GM23338 (cell line): ENCODE measurements at regions not wholly inside any gene's neighbourhood (a gene's known extent, or its start where the extent isn't known, plus 50 kb on each side); places are given as distances from the start of the nearest gene placed in this dataset.

Source experiments
- ATAC-seq: fragments of 200-7000 bp; cut with Tn5 transposase; 3 replicates; pipeline ENCODE4 v1.9.1; 2020
- DNase-seq: peaks from one replicate; pipeline ENCODE4 v3.0.0-alpha.2; 2015; ENCODE audit warnings: low spot score
- H2AFZ ChIP-seq: fragments of 200-600 bp; sonication (generic); 2 replicates; pipeline ENCODE4 v1.8.0; 2016; ENCODE audit warnings: antibody characterized with exemption, mild to moderate bottlenecking, moderate library complexity
- H3F3A ChIP-seq: fragments of 200-600 bp; sonication (generic); replicated peaks from 2 replicates; pipeline ENCODE4 v1.8.0; 2017; ENCODE audit warnings: antibody characterized with exemption, mixed run types, low read depth
- H3K27ac ChIP-seq: fragments of 200-600 bp; sonication (generic); 2 replicates; pipeline ENCODE4 v1.6.1; 2016; ENCODE audit warnings: low read depth
- H3K27me3 ChIP-seq: fragments of 200-600 bp; sonication (generic); 2 replicates; pipeline ENCODE4 v1.8.0; 2016; ENCODE audit warnings: mild to moderate bottlenecking, mixed run types, moderate library complexity; ENCODE audit not compliant: insufficient read depth
- H3K36me3 ChIP-seq: fragments of 200-600 bp; sonication (generic); 2 replicates; pipeline ENCODE4 v1.8.0; 2016; ENCODE audit warnings: mild to moderate bottlenecking; ENCODE audit not compliant: insufficient read depth
- H3K4me1 ChIP-seq: fragments of 200-600 bp; sonication (generic); 2 replicates; pipeline ENCODE4 v1.8.0; 2016; ENCODE audit warnings: mild to moderate bottlenecking, moderate library complexity; ENCODE audit not compliant: insufficient read depth
- H3K4me2 ChIP-seq: fragments of 200-600 bp; sonication (generic); 2 replicates; pipeline ENCODE4 v1.7.1; 2017; ENCODE audit warnings: mixed run types
- H3K4me3 ChIP-seq: fragments of 200-600 bp; sonication (generic); 2 replicates; pipeline ENCODE4 v1.6.1; 2016; ENCODE audit warnings: mixed run types
- H3K79me2 ChIP-seq: fragments of 200-600 bp; sonication (generic); replicated peaks from 2 replicates; pipeline ENCODE4 v1.8.0; 2017; ENCODE audit warnings: mild to moderate bottlenecking; ENCODE audit not compliant: insufficient read depth
- H3K9me2 ChIP-seq: fragments of 200-600 bp; sonication (generic); 2 replicates; pipeline ENCODE4 v1.8.0; 2017; ENCODE audit not compliant: insufficient read depth
- H4K20me1 ChIP-seq: fragments of 200-600 bp; sonication (generic); replicated peaks from 2 replicates; pipeline ENCODE4 v1.8.0; 2017; ENCODE audit warnings: mild to moderate bottlenecking; ENCODE audit not compliant: insufficient read depth
- H3K27ac Mint-ChIP-seq: 2 replicates; pipeline ENCODE4 v1.8.0; 2020; ENCODE audit warnings: inconsistent platforms, mild to moderate bottlenecking, moderate library complexity, mixed read lengths
- H3K27me3 Mint-ChIP-seq: 3 replicates; pipeline ENCODE4 v1.8.0; 2022; ENCODE audit warnings: low read depth, mild to moderate bottlenecking, moderate library complexity, mixed read lengths, inconsistent platforms; ENCODE audit not compliant: insufficient read depth, poor library complexity
- H3K36me3 Mint-ChIP-seq: 3 replicates; pipeline ENCODE4 v1.8.0; 2021; ENCODE audit warnings: low read depth, mild to moderate bottlenecking, inconsistent platforms, moderate library complexity, mixed read lengths
- H3K4me1 Mint-ChIP-seq: 3 replicates; pipeline ENCODE4 v1.8.0; 2020; ENCODE audit warnings: mild to moderate bottlenecking, inconsistent platforms, mixed read lengths
- H3K4me3 Mint-ChIP-seq: 3 replicates; pipeline ENCODE4 v1.8.0; 2021; ENCODE audit warnings: moderate library complexity, mild to moderate bottlenecking, inconsistent platforms, mixed read lengths
- H3K9me3 Mint-ChIP-seq: 3 replicates; pipeline ENCODE4 v1.8.0; 2020; ENCODE audit warnings: moderate library complexity, mild to moderate bottlenecking, inconsistent platforms, mixed read lengths
- CTCF ChIP-seq, 2 experiments: fragments of 200-600 bp in 1 of 2; sonication (generic) in 1 of 2; conservative IDR thresholded peaks; 2 replicates each; pipeline versions ENCODE4 v1.5.1 to v1.6.1; 2016 to 2017; ENCODE audit warnings: antibody characterized with exemption in 2 of 2, low read depth in 2 of 2, mild to moderate bottlenecking in 2 of 2, moderate library complexity in 1 of 2
- ETS1 ChIP-seq: IDR thresholded peaks from 2 replicates; pipeline ENCODE4 v1.6.1; 2016; ENCODE audit warnings: antibody characterized with exemption
- JUNB ChIP-seq: IDR thresholded peaks from one replicate; pipeline ENCODE4 v1.6.1; 2016; ENCODE audit warnings: antibody characterized with exemption; ENCODE audit not compliant: unreplicated experiment
- NANOG ChIP-seq: IDR thresholded peaks from 2 replicates; pipeline ENCODE4 v1.6.1; 2016; ENCODE audit warnings: antibody characterized with exemption, borderline replicate concordance
- POLR2AphosphoS5 ChIP-seq: IDR thresholded peaks from 2 replicates; pipeline ENCODE4 v1.6.1; 2016; ENCODE audit warnings: antibody characterized with exemption, low read depth
- STAT1 ChIP-seq: IDR thresholded peaks from one replicate; pipeline ENCODE4 v1.6.1; 2016; ENCODE audit warnings: antibody characterized with exemption; ENCODE audit not compliant: unreplicated experiment
- ZNF114 ChIP-seq: fragments of 250-450 bp; sonication (Bioruptor Pico); IDR thresholded peaks from 2 replicates; pipeline ENCODE4 v1.5.0; 2020; ENCODE audit warnings: mild to moderate bottlenecking, moderate library complexity
- ZNF331 ChIP-seq: fragments of 250-450 bp; sonication (Bioruptor Pico); IDR thresholded peaks from 2 replicates; pipeline ENCODE4 v1.5.0; 2020; ENCODE audit warnings: low read depth, mild to moderate bottlenecking, moderate library complexity
- TF ChIP-seq, protein P1 (sequence below): IDR thresholded peaks from one replicate; pipeline ENCODE4 v1.6.1; 2018; ENCODE audit warnings: antibody characterized with exemption; ENCODE audit not compliant: unreplicated experiment

DNA sequence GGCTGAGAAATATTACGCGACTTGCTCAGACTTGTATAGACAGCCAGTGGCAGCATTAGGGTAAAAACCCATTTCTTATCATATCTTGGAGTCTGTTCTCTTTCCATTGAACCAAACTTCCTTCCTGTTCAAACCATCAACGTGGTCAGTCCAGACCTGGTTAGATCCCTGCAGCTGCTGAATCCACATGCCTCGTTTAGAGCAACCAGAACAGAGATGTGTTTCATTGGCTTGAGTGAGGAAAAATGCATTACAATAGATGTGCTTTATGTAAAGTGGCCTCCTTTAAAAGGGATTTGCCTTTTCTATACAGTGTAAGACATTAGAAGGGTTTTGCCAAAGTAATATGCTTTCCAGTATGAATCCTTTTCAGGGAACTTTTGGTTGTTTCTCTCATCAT, 232.4 kb downstream of the MEIS1 start (continued):
- TF ChIP-seq, protein P1, sequence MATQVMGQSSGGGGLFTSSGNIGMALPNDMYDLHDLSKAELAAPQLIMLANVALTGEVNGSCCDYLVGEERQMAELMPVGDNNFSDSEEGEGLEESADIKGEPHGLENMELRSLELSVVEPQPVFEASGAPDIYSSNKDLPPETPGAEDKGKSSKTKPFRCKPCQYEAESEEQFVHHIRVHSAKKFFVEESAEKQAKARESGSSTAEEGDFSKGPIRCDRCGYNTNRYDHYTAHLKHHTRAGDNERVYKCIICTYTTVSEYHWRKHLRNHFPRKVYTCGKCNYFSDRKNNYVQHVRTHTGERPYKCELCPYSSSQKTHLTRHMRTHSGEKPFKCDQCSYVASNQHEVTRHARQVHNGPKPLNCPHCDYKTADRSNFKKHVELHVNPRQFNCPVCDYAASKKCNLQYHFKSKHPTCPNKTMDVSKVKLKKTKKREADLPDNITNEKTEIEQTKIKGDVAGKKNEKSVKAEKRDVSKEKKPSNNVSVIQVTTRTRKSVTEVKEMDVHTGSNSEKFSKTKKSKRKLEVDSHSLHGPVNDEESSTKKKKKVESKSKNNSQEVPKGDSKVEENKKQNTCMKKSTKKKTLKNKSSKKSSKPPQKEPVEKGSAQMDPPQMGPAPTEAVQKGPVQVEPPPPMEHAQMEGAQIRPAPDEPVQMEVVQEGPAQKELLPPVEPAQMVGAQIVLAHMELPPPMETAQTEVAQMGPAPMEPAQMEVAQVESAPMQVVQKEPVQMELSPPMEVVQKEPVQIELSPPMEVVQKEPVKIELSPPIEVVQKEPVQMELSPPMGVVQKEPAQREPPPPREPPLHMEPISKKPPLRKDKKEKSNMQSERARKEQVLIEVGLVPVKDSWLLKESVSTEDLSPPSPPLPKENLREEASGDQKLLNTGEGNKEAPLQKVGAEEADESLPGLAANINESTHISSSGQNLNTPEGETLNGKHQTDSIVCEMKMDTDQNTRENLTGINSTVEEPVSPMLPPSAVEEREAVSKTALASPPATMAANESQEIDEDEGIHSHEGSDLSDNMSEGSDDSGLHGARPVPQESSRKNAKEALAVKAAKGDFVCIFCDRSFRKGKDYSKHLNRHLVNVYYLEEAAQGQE, result no peak
- TF ChIP-seq JUNB (no peak), ZNF331 (CRISPR knock-in tag) (no peak), STAT1 (no peak), ETS1 (no peak), POLR2AphosphoS5 (no peak), CTCF (conservative IDR thresholded peaks at IDR 0.05; ENCODE audit: low read depth in 2 of 2) (no peak), ZNF114 (CRISPR knock-in tag) (no peak), NANOG (no peak)

GRCh38 chr2:66673286-66673685, 238.4 kb downstream of the MEIS1 start:
- Histone ChIP-seq H3K9me2 (0 out of 2 replicates have a peak, but pooled peaks cover 9% of the 10 kb centered on the region), H3K27me3 (no peaks in the 10 kb centered on the region), H2AFZ (no peak overlapping the region), H3K36me3 (no peaks in the 10 kb centered on the region), H3K79me2 (no peaks in the 10 kb centered on the region), H3K4me3 (no peak overlapping the region), H4K20me1 (no peaks in the 10 kb centered on the region), H3K4me1 (peaks cover 4% of the 10 kb centered on the region; the same call in 1 of the 2 replicates), H3F3A (no peaks in the 10 kb centered on the region), H3K27ac (no peak overlapping the region), H3K4me2 (no peak overlapping the region)
- Mint-ChIP-seq H3K27ac (no peak overlapping the region), H3K4me1 (peaks cover 17% of the 10 kb centered on the region), H3K9me3 (no peaks in the 10 kb centered on the region), H3K36me3 (no peaks in the 10 kb centered on the region; the same call in 2 of the 3 replicates), H3K4me3 (no peak overlapping the region), H3K27me3 (no peaks in the 10 kb centered on the region)
- ATAC-seq (no peak), DNase-seq (no peak)
- TF ChIP-seq CTCF (conservative IDR thresholded peaks at IDR 0.05; ENCODE audit: low read depth in 2 of 2), result no peak
- no peak for TF ChIP-seq POLR2AphosphoS5
- no peak for TF ChIP-seq ETS1
